ENCODE measurements at regions not wholly inside any gene's neighbourhood (a gene's known extent, or its start where the extent isn't known, plus 50 kb on each side); places are given as distances from the start of the nearest gene placed in this dataset.

GRCh38 chr19:28680111-28680510, 532.8 kb downstream of the UQCRFS1 start:
- DNase-seq (ENCODE audit: low read depth): no peak

- DNase-seq (ENCODE audit: low read depth): no peak
These were observed 542.1 kb downstream of the UQCRFS1 start for GRCh38 chr19:28670836-28671235.

- DNase-seq (ENCODE audit: low read depth): no peak
These were observed 543.1 kb downstream of the UQCRFS1 start for GRCh38 chr19:28669804-28670203.

- no peak for DNase-seq (ENCODE audit: low read depth)
These were observed 545.5 kb downstream of the UQCRFS1 start for GRCh38 chr19:28667348-28667977.

GRCh38 chr19:28665748-28666147, 547.2 kb downstream of the UQCRFS1 start:
- no peak for DNase-seq (ENCODE audit: low read depth)

- DNase-seq (ENCODE audit: low read depth): no peak
These were observed 556.3 kb downstream of the UQCRFS1 start for GRCh38 chr19:28656644-28657043.

GRCh38 chr19:28655054-28655453, 557.9 kb downstream of the UQCRFS1 start:
- no peak for DNase-seq (ENCODE audit: low read depth)

GRCh38 chr19:28652765-28653164, 560.2 kb downstream of the UQCRFS1 start:
- no peak for DNase-seq (ENCODE audit: low read depth)

- no peak for DNase-seq (ENCODE audit: low read depth)
These were observed 566.3 kb downstream of the UQCRFS1 start for GRCh38 chr19:28646629-28647028.

GRCh38 chr19:28644169-28644775, 568.7 kb downstream of the UQCRFS1 start:
- no peak for DNase-seq (ENCODE audit: low read depth)

GRCh38 chr19:28642787-28643683, 569.9 kb downstream of the UQCRFS1 start:
- DNase-seq (ENCODE audit: low read depth): no peak

- DNase-seq (ENCODE audit: low read depth): no peak
These were observed 571.6 kb downstream of the UQCRFS1 start for GRCh38 chr19:28641395-28641794.

- no peak for DNase-seq (ENCODE audit: low read depth)
These were observed 572.4 kb downstream of the UQCRFS1 start for GRCh38 chr19:28640506-28640905.

- DNase-seq (ENCODE audit: low read depth): no peak
These were observed 574.5 kb downstream of the UQCRFS1 start for GRCh38 chr19:28638445-28638844.

GRCh38 chr19:28636706-28637105, 576.2 kb downstream of the UQCRFS1 start:
- DNase-seq (ENCODE audit: low read depth): no peak

- no peak for DNase-seq (ENCODE audit: low read depth)
These were observed 576.8 kb downstream of the UQCRFS1 start for GRCh38 chr19:28636016-28636629.

GRCh38 chr19:28634837-28635236, 578.1 kb downstream of the UQCRFS1 start:
- DNase-seq (ENCODE audit: low read depth): no peak

- no peak for DNase-seq (ENCODE audit: low read depth)
These were observed 579.0 kb downstream of the UQCRFS1 start for GRCh38 chr19:28634019-28634328.

- peak; percentile 57 for DNase-seq (ENCODE audit: low read depth)
These were observed 579.5 kb downstream of the UQCRFS1 start for GRCh38 chr19:28633319-28634018.

GRCh38 chr19:28632371-28633080, 580.4 kb downstream of the UQCRFS1 start:
- DNase-seq (ENCODE audit: low read depth): no peak

GRCh38 chr19:28631961-28632360, 581.0 kb downstream of the UQCRFS1 start:
- no peak for DNase-seq (ENCODE audit: low read depth)

Data from CMK (cell line).